PFSK-1 (cell line): ENCODE measurements at regions not wholly inside any gene's neighbourhood (a gene's known extent, or its start where the extent isn't known, plus 50 kb on each side); places are given as distances from the start of the nearest gene placed in this dataset.

Experiments used
- FOXP2 ChIP-seq: optimal IDR thresholded peaks from 2 replicates; pipeline ENCODE3; 2011; ENCODE audit warnings: borderline replicate concordance, control low read depth, inconsistent platforms; ENCODE audit not compliant: insufficient read depth; ENCODE audit errors: extremely low read length, extremely low read depth
- POLR2AphosphoS5 ChIP-seq: IDR thresholded peaks from 2 replicates; pipeline ENCODE4 v1.6.1; 2012; ENCODE audit warnings: low read depth, mild to moderate bottlenecking, control low read depth, low read length, moderate library complexity
- SIN3A ChIP-seq: IDR thresholded peaks from 2 replicates; pipeline ENCODE4 v1.6.1; 2012; ENCODE audit warnings: mild to moderate bottlenecking, low read length, moderate library complexity, borderline replicate concordance; ENCODE audit not compliant: insufficient read depth
- TAF1 ChIP-seq: IDR thresholded peaks from 2 replicates; pipeline ENCODE4 v1.6.1; 2012; ENCODE audit warnings: low read length, control low read depth, borderline replicate concordance; ENCODE audit not compliant: insufficient read depth
- TF ChIP-seq, protein P1 (sequence below), 2 experiments: IDR thresholded peaks; 2 replicates each; pipeline versions ENCODE4 v1.6.1 to v1.8.0; 2011 to 2012; ENCODE audit warnings: low read depth in 2 of 2, low read length in 2 of 2, control low read depth in 1 of 2, inconsistent platforms in 1 of 2, mild to moderate bottlenecking in 1 of 2, moderate library complexity in 1 of 2; ENCODE audit not compliant: insufficient read depth in 1 of 2

DNA sequence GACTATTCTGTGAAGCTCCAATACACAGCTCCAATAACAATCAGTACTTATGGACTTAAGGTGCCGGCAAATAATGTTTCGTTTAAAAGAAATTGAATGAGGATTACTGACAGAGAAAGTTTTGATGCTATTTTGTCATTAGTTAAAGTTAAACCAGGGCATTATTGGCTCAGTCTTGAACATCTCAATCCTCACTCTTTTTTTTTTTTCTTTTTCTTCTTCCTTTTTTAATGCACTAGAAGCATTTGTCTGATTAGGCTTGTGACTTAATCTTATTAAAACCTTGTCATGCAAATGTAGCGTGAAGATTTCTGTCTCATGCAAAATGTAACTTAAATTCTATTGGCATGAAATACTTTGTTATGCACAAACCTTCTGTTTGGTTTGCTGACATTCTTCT lies 346.8 kb upstream of the ADGRL2 start:
- TF ChIP-seq, protein P1, sequence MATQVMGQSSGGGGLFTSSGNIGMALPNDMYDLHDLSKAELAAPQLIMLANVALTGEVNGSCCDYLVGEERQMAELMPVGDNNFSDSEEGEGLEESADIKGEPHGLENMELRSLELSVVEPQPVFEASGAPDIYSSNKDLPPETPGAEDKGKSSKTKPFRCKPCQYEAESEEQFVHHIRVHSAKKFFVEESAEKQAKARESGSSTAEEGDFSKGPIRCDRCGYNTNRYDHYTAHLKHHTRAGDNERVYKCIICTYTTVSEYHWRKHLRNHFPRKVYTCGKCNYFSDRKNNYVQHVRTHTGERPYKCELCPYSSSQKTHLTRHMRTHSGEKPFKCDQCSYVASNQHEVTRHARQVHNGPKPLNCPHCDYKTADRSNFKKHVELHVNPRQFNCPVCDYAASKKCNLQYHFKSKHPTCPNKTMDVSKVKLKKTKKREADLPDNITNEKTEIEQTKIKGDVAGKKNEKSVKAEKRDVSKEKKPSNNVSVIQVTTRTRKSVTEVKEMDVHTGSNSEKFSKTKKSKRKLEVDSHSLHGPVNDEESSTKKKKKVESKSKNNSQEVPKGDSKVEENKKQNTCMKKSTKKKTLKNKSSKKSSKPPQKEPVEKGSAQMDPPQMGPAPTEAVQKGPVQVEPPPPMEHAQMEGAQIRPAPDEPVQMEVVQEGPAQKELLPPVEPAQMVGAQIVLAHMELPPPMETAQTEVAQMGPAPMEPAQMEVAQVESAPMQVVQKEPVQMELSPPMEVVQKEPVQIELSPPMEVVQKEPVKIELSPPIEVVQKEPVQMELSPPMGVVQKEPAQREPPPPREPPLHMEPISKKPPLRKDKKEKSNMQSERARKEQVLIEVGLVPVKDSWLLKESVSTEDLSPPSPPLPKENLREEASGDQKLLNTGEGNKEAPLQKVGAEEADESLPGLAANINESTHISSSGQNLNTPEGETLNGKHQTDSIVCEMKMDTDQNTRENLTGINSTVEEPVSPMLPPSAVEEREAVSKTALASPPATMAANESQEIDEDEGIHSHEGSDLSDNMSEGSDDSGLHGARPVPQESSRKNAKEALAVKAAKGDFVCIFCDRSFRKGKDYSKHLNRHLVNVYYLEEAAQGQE (IDR thresholded peaks at IDR 0.05; ENCODE audit: insufficient read depth in 1 of 2, low read depth in 2 of 2, low read length in 2 of 2), result no peak
- no peak for TF ChIP-seq POLR2AphosphoS5
- TF ChIP-seq TAF1, result no peak
- no peak for TF ChIP-seq SIN3A
- no peak for TF ChIP-seq FOXP2

- no peak for TF ChIP-seq POLR2AphosphoS5
- TF ChIP-seq SIN3A, result no peak
- TF ChIP-seq, protein P1 (IDR thresholded peaks at IDR 0.05; ENCODE audit: insufficient read depth in 1 of 2, low read depth in 2 of 2, low read length in 2 of 2), result no peak
- TF ChIP-seq FOXP2, result no peak
- no peak for TF ChIP-seq TAF1
Measured at GRCh38 chr1:81453367-81453703, 347.4 kb upstream of the ADGRL2 start.

DNA sequence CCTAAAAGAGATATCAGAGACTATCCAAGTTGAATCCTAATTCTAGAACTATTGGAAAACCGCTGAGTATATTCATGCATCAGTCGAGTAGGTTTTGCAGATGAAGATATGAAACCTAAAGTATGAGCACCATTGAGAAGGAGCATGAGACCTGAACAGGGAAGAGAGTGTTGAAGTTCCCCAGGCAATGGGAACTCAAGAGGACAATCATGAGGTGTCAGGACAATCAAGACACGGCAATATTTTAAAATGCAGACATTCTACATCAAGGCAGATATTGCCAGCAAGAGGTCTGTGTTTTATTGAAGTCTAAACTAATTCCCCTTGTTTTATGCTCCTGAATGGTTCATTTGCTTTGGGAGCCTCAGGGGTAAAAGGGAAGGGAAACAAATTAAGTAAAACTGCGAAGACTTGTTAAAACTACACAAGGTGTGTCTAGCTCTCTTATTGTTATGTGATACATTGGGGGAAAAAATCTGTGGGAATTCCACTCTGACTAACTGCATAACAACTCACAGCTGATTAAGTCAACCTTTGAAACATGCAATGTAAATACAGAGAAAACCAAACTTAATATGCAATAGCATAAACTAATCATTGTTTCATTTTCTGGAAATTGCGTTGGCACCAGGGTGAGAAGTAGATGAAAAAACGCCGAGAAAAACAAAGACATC lies 347.9 kb upstream of the ADGRL2 start:
- no peak for TF ChIP-seq SIN3A
- no peak for TF ChIP-seq FOXP2
- TF ChIP-seq TAF1, result no peak
- TF ChIP-seq POLR2AphosphoS5, result no peak
- TF ChIP-seq, protein P1 (IDR thresholded peaks at IDR 0.05; ENCODE audit: insufficient read depth in 1 of 2, low read depth in 2 of 2, low read length in 2 of 2), result no peak

DNA sequence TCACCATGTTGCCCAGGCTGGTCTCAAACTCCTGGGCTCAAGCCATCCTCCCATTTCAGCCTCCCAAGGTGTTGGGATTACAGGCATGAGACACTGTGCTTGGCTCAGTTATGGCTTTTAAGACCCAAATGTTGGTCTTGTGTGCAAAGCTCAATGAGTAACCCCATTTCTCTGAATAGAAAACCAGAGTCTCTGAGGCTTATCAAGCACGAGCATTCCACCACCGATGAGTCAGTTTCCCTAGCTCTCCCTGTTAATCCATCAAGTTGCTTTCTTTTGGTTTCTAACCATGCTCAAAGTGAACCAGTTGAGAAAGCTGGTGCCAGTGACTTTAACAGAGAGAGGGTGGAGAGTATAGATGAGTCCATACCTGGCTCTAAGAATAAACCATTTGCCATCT lies 350.9 kb upstream of the ADGRL2 start:
- TF ChIP-seq FOXP2 (no peak), POLR2AphosphoS5 (no peak), SIN3A (no peak), TAF1 (no peak)
- TF ChIP-seq, protein P1 (IDR thresholded peaks at IDR 0.05; ENCODE audit: insufficient read depth in 1 of 2, low read depth in 2 of 2, low read length in 2 of 2), result no peak
